GM12873 (cell line): ENCODE measurements at regions not wholly inside any gene's neighbourhood (a gene's known extent, or its start where the extent isn't known, plus 50 kb on each side); places are given as distances from the start of the nearest gene placed in this dataset.

Experiments
- CTCF ChIP-seq: IDR thresholded peaks from 2 replicates; pipeline ENCODE4 v1.5.1; 2012; ENCODE audit warnings: low read depth, mild to moderate bottlenecking, moderate library complexity, low read length, control low read depth; ENCODE audit not compliant: insufficient read depth; ENCODE audit errors: missing control alignments

GRCh38 chr1:29991815-29992214 is 731.6 kb downstream of the MATN1 start:
- no peak for TF ChIP-seq CTCF

GRCh38 chr1:29991025-29991424 is 732.4 kb downstream of the MATN1 start:
- TF ChIP-seq CTCF = no peak

GRCh38 chr1:29990304-29990703 is 733.1 kb downstream of the MATN1 start:
- no peak for TF ChIP-seq CTCF

- TF ChIP-seq CTCF = no peak
These were observed 736.4 kb downstream of the MATN1 start for GRCh38 chr1:29986986-29987385.

- no peak for TF ChIP-seq CTCF
These were observed 737.8 kb downstream of the MATN1 start for GRCh38 chr1:29985606-29985945.

GRCh38 chr1:29984862-29985605 is 738.4 kb downstream of the MATN1 start:
- no peak for TF ChIP-seq CTCF

GRCh38 chr1:29984166-29984861 is 739.1 kb downstream of the MATN1 start:
- TF ChIP-seq CTCF = no peak
